ENCODE measurements at regions not wholly inside any gene's neighbourhood (a gene's known extent, or its start where the extent isn't known, plus 50 kb on each side); places are given as distances from the start of the nearest gene placed in this dataset.

DNA sequence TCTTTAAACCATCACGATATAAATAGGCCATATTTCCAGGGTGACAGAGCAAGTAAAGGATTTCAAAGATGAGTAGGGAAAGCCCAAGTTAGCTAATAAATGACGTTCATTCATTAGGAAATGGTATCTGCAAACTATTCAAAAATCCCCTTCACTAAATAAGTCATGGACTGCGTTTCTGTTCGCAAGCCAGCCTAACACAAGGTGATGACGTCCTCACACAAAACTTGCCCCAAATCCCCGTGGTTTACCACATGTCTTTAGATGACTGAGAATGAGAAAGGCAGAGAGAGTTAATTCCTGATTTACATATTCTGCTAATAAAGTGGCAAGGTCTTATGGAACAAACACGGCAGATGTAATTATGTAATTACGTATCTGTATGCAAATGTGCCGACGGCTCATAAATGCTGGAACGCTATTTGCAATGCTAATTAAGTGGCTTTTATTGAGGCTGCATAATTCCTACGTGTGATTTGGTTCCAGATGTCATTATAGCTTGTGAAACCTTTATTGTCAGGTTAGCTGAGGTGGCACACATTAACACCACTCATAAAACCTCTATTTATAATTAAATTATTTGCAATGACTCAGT, 437.7 kb upstream of the FRG1 start:
- intact Hi-C loops (cut with DNase I; ENCODE audit: low total_unique reads), result no loop called here
- TF ChIP-seq, protein P1, sequence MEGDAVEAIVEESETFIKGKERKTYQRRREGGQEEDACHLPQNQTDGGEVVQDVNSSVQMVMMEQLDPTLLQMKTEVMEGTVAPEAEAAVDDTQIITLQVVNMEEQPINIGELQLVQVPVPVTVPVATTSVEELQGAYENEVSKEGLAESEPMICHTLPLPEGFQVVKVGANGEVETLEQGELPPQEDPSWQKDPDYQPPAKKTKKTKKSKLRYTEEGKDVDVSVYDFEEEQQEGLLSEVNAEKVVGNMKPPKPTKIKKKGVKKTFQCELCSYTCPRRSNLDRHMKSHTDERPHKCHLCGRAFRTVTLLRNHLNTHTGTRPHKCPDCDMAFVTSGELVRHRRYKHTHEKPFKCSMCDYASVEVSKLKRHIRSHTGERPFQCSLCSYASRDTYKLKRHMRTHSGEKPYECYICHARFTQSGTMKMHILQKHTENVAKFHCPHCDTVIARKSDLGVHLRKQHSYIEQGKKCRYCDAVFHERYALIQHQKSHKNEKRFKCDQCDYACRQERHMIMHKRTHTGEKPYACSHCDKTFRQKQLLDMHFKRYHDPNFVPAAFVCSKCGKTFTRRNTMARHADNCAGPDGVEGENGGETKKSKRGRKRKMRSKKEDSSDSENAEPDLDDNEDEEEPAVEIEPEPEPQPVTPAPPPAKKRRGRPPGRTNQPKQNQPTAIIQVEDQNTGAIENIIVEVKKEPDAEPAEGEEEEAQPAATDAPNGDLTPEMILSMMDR (IDR thresholded peaks at IDR 0.05), result no peak
- no peak for TF ChIP-seq POLR2A (IDR thresholded peaks at IDR 0.05)
- no peak for DNase-seq (ENCODE audit: low spot score in 2 of 2)
- H3K4me3 ChIP-seq (ENCODE audit: low read depth, poor library complexity, severe bottlenecking), result no peak overlapping the region
- WGBS, 2 donors, result 56 to 60% methylated on average over 12 of the region's 12 CpGs

DNA sequence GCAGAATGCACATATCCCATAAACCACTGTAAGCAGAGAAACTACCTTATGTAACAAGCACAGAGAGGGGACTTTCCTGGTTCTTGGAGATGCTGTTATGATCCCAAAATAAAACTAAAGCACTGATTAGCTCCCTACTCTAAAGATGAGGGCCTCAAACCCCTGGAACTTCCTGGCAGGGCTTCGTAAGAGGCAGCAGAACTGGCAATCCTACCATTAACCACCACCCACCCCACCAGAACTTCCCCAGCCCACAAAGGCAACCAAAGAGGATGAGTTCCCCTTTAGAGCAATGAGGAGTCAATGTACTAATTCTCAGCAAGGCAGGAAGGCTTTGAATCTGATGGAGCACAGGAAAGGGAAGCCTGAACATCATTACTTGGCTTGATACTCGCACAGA, 436.5 kb upstream of the FRG1 start:
- DNase-seq (ENCODE audit: low spot score in 2 of 2), result no peak
- WGBS, 2 donors, result 50 to 59% methylated on average over 2 of the region's 2 CpGs
- no peak overlapping the region for H3K4me3 ChIP-seq (ENCODE audit: low read depth, poor library complexity, severe bottlenecking)
- TF ChIP-seq, protein P1 (IDR thresholded peaks at IDR 0.05), result no peak
- no peak for TF ChIP-seq POLR2A (IDR thresholded peaks at IDR 0.05)
- intact Hi-C loops (cut with DNase I; ENCODE audit: low total_unique reads), result no loop called here

DNA sequence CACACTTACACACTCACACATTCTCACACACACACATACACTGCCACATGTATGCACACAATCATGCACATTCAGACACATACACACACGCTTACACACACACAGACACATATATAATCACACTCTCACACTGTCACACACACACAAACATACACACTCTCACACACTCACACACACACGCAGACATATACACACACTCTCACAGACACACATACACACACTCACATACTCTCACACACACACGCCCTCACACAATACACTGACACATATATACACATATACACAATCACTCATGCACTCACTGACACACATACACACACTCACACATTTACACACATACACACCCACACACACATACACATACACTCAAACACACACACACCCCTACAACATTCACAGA, 435.3 kb upstream of the FRG1 start:
- H3K4me3 ChIP-seq (ENCODE audit: low read depth, poor library complexity, severe bottlenecking), result no peak overlapping the region
- intact Hi-C loops (cut with DNase I; ENCODE audit: low total_unique reads), result no loop called here
- WGBS, 2 donors, result 93 to 96% methylated on average over 3 of the region's 3 CpGs
- DNase-seq (ENCODE audit: low spot score in 2 of 2), result no peak
- TF ChIP-seq, protein P1 (IDR thresholded peaks at IDR 0.05), result no peak
- no peak for TF ChIP-seq POLR2A (IDR thresholded peaks at IDR 0.05)

DNA sequence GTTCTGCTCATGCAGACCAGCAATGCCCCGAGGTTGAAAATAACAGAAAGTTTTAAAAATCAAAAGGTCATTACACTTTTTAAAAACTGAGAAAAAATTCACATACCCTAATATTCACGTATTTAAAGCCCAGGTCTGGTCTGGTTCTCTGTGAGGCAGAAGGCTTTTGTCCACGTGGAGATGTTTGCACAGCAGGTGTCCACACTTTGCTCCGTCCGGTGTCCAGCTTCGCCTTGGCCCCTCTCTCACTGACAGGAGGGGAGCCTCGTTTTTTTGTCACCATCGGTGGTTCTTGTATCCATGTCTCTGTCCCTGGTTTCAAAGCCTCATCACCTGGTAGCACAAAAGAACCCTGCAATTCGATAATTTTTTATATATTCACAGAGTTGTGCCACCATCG, 434.6 kb upstream of the FRG1 start:
- no peak for DNase-seq (ENCODE audit: low spot score in 2 of 2)
- 73 to 84% methylated on average over 10 of the region's 10 CpGs for WGBS, 2 donors
- no peak overlapping the region for H3K4me3 ChIP-seq (ENCODE audit: low read depth, poor library complexity, severe bottlenecking)
- TF ChIP-seq, protein P1 (IDR thresholded peaks at IDR 0.05), result no peak
- TF ChIP-seq POLR2A (IDR thresholded peaks at IDR 0.05), result no peak
- intact Hi-C loops (cut with DNase I; ENCODE audit: low total_unique reads), result no loop called here

DNA sequence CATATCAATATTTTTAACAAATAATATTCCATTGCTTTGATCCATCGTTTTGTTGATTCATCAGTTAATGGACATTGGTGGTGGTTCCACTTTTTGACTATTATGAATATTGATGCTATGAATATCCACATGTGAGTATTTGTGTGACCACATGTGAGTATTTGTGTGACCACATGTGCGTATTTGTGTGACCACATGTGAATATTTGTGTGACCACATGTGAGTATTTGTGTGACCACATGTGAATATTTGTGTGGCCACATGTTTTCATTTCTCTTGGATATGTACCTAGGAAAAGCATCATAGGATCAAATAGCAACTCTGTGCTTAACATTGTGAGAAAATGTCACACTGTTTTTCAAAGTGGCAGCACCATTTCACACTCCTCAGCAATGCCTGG, 433.6 kb upstream of the FRG1 start:
- WGBS, 2 donors, result 76% methylated on average over 2 of the region's 2 CpGs
- H3K4me3 ChIP-seq (ENCODE audit: low read depth, poor library complexity, severe bottlenecking), result no peak overlapping the region
- intact Hi-C loops (cut with DNase I; ENCODE audit: low total_unique reads), result no loop called here
- no peak for TF ChIP-seq POLR2A (IDR thresholded peaks at IDR 0.05)
- TF ChIP-seq, protein P1 (IDR thresholded peaks at IDR 0.05), result no peak
- DNase-seq (ENCODE audit: low spot score in 2 of 2), result no peak

DNA sequence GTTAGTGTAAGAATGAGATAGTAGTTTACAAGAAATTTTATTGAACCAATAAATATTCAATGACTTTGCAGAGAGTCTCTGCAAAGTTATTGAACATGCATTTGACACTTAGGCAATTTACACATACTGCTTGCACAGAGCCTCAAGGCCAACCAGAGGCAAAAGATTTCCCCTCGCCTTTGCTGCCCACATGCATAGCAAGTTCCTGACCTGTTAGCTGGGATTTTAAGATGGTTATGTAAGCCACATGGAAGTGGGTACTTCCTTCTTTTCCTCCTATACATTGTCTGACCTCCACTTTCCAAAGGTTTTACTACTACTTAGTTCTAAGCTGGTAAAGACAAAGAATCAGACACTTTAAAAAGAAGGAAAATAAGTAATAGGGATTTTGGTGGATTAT, 430.1 kb upstream of the FRG1 start:
- H3K4me3 ChIP-seq (ENCODE audit: low read depth, poor library complexity, severe bottlenecking), result no peak overlapping the region
- intact Hi-C loops (cut with DNase I; ENCODE audit: low total_unique reads), result no loop called here
- DNase-seq (ENCODE audit: low spot score in 2 of 2), result no peak
- WGBS, 2 donors, result 75 to 92% methylated on average over 1 of the region's 1 CpG
- TF ChIP-seq POLR2A (IDR thresholded peaks at IDR 0.05), result no peak
- TF ChIP-seq, protein P1 (IDR thresholded peaks at IDR 0.05), result no peak

Data from lower leg skin (tissue), 4 donors.